ENCODE measurements at regions not wholly inside any gene's neighbourhood (a gene's known extent, or its start where the extent isn't known, plus 50 kb on each side); places are given as distances from the start of the nearest gene placed in this dataset.

- TF ChIP-seq, protein P1, sequence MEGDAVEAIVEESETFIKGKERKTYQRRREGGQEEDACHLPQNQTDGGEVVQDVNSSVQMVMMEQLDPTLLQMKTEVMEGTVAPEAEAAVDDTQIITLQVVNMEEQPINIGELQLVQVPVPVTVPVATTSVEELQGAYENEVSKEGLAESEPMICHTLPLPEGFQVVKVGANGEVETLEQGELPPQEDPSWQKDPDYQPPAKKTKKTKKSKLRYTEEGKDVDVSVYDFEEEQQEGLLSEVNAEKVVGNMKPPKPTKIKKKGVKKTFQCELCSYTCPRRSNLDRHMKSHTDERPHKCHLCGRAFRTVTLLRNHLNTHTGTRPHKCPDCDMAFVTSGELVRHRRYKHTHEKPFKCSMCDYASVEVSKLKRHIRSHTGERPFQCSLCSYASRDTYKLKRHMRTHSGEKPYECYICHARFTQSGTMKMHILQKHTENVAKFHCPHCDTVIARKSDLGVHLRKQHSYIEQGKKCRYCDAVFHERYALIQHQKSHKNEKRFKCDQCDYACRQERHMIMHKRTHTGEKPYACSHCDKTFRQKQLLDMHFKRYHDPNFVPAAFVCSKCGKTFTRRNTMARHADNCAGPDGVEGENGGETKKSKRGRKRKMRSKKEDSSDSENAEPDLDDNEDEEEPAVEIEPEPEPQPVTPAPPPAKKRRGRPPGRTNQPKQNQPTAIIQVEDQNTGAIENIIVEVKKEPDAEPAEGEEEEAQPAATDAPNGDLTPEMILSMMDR (IDR thresholded peaks at IDR 0.05; ENCODE audit: insufficient read depth, low read length): no peak
- TF ChIP-seq GABPA (IDR thresholded peaks at IDR 0.05; ENCODE audit: low read depth) (no peak), SPI1 (IDR thresholded peaks at IDR 0.05; ENCODE audit: borderline replicate concordance, low read depth) (no peak), POLR2AphosphoS5 (IDR thresholded peaks at IDR 0.05; ENCODE audit: low read depth) (no peak)
Observed at GRCh38 chr1:105000793-105001192, 1251.1 kb downstream of the AMY1C start.
